WTC11 (cell line): ENCODE measurements at regions not wholly inside any gene's neighbourhood (a gene's known extent, or its start where the extent isn't known, plus 50 kb on each side); places are given as distances from the start of the nearest gene placed in this dataset.

Experiments used
- ETV6 ChIP-seq: sonication (generic); formaldehyde crosslinking; IDR thresholded peaks from 2 replicates; pipeline ENCODE4 v1.8.1; 2022; ENCODE audit warnings: mild to moderate bottlenecking, missing genetic modification reagents
- FOXJ3 ChIP-seq: sonication (generic); formaldehyde crosslinking; IDR thresholded peaks from 2 replicates; pipeline ENCODE4 v1.9.0; 2021; ENCODE audit warnings: missing genetic modification reagents, mild to moderate bottlenecking, borderline replicate concordance
- JUN ChIP-seq: sonication (generic); formaldehyde crosslinking; IDR thresholded peaks from 2 replicates; pipeline ENCODE4 v1.8.0; 2023; ENCODE audit warnings: mild to moderate bottlenecking, missing genetic modification reagents
- NFATC4 ChIP-seq: fragments of 250-450 bp; sonication (Bioruptor Pico); IDR thresholded peaks from 2 replicates; pipeline ENCODE4 v1.9.0; 2021; ENCODE audit warnings: mild to moderate bottlenecking
- SP1 ChIP-seq: sonication (generic); formaldehyde crosslinking; conservative IDR thresholded peaks from 2 replicates; pipeline ENCODE4 v1.8.1; 2022; ENCODE audit warnings: missing genetic modification reagents
- ZNF263 ChIP-seq: sonication (generic); formaldehyde crosslinking; IDR thresholded peaks from 2 replicates; pipeline ENCODE4 v1.8.1; 2022; ENCODE audit warnings: low read depth, mild to moderate bottlenecking, moderate library complexity, missing genetic modification reagents
- TF ChIP-seq, protein P1 (sequence below): fragments of 200-600 bp; IDR thresholded peaks from 2 replicates; pipeline ENCODE4 v1.8.0; 2022; ENCODE audit warnings: antibody characterized with exemption
- TF ChIP-seq, protein P2 (sequence below): sonication (generic); formaldehyde crosslinking; IDR thresholded peaks from 2 replicates; pipeline ENCODE4 v1.8.0; 2022; ENCODE audit warnings: mild to moderate bottlenecking, missing genetic modification reagents
- TF ChIP-seq, protein P3 (sequence below): sonication (generic); formaldehyde crosslinking; IDR thresholded peaks from 2 replicates; pipeline ENCODE4 v1.8.1; 2022; ENCODE audit warnings: missing genetic modification reagents, borderline replicate concordance

DNA sequence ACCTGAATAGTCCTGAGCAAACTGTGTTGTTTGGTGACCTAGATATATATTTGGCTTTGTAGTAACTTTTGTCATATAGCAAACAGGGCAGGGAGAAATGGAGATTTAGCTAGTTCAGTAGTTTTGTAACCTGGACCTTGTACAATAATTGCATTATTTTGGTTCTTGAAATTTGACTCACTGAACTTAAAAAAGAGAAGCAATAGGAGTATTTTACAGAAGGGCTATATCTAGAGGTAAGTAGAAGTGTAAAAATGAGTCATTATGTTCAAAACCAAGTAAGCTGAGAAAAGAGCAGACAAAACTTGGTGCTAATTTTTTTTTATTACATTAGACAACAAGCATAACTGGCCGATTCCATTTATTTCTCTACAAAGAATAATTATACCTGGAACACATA is 505.4 kb downstream of the ZIC1 start:
- TF ChIP-seq, protein P1, sequence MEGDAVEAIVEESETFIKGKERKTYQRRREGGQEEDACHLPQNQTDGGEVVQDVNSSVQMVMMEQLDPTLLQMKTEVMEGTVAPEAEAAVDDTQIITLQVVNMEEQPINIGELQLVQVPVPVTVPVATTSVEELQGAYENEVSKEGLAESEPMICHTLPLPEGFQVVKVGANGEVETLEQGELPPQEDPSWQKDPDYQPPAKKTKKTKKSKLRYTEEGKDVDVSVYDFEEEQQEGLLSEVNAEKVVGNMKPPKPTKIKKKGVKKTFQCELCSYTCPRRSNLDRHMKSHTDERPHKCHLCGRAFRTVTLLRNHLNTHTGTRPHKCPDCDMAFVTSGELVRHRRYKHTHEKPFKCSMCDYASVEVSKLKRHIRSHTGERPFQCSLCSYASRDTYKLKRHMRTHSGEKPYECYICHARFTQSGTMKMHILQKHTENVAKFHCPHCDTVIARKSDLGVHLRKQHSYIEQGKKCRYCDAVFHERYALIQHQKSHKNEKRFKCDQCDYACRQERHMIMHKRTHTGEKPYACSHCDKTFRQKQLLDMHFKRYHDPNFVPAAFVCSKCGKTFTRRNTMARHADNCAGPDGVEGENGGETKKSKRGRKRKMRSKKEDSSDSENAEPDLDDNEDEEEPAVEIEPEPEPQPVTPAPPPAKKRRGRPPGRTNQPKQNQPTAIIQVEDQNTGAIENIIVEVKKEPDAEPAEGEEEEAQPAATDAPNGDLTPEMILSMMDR: no peak
- no peak for TF ChIP-seq SP1 (CRISPR knock-in tag)
- TF ChIP-seq ZNF263 (CRISPR knock-in tag): no peak
- no peak for TF ChIP-seq JUN (CRISPR knock-in tag)
- TF ChIP-seq ETV6: no peak
- TF ChIP-seq, protein P2, sequence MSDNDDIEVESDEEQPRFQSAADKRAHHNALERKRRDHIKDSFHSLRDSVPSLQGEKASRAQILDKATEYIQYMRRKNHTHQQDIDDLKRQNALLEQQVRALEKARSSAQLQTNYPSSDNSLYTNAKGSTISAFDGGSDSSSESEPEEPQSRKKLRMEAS (CRISPR knock-in tag): no peak
- TF ChIP-seq, protein P3, sequence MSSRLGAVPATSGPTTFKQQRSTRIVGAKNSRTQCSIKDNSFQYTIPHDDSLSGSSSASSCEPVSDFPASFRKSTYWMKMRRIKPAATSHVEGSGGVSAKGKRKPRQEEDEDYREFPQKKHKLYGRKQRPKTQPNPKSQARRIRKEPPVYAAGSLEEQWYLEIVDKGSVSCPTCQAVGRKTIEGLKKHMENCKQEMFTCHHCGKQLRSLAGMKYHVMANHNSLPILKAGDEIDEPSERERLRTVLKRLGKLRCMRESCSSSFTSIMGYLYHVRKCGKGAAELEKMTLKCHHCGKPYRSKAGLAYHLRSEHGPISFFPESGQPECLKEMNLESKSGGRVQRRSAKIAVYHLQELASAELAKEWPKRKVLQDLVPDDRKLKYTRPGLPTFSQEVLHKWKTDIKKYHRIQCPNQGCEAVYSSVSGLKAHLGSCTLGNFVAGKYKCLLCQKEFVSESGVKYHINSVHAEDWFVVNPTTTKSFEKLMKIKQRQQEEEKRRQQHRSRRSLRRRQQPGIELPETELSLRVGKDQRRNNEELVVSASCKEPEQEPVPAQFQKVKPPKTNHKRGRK: no peak
- no peak for TF ChIP-seq FOXJ3 (CRISPR knock-in tag)
- no peak for TF ChIP-seq NFATC4 (CRISPR knock-in tag)
